GM18907 (cell line): ENCODE measurements at regions not wholly inside any gene's neighbourhood (a gene's known extent, or its start where the extent isn't known, plus 50 kb on each side); places are given as distances from the start of the nearest gene placed in this dataset.

Source experiments
- ATAC-seq: cut with Tn5 transposase; IDR thresholded peaks from one replicate; pipeline ENCODE4 v1.9.1; 2021; ENCODE audit warnings: mild to moderate bottlenecking, moderate library complexity; ENCODE audit not compliant: unreplicated experiment

DNA sequence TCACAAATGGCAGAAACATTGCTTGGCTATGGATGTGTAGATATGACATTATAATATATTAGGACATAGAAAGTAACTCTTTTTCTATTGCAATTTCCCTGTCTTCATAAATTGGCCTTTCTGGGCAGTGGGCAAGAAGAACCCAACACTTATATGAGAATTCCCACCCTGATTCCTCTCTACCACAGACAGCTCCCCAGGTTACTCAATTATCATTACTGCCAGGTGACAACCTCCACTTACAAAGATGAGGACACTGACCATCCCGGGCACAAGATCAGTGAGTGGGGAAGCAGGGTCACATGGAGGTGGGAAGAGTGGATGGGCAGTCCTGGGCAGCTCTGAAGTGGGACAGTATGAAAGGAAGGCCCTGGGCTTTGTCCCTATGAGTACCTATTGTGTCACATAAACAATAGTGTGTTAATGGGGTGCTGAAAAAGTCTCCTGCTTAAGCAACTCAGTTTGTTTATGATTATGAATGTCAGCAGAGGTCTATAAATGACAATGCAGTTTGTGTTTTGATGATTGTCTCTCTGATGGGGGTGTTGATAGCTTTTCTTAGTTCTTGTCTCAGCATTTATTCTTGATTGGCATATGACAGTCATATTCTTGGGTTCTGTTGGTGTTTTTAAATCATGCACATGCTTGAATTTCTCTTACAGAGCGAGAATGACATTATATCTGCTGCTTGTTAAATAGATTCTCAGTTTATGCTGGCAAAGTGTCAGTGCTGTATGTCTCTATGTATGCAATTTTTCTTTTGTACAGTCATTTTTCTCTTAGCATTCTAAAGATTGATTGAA, 99.9 kb downstream of the SLIT2 start:
- no peak for ATAC-seq

DNA sequence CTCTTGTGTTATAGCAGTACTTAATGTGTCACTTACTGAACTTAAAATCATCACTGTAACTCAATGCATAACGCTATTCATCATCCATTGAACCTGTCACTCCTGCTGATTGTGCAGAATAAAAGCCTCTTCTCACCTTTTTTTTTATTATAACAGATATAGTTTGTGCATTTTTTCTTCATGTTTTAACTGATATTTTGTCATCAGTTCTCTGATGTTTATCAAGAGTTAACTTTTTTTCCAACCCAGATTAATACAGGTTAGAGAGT, 100.4 kb downstream of the SLIT2 start:
- ATAC-seq, result no peak

DNA sequence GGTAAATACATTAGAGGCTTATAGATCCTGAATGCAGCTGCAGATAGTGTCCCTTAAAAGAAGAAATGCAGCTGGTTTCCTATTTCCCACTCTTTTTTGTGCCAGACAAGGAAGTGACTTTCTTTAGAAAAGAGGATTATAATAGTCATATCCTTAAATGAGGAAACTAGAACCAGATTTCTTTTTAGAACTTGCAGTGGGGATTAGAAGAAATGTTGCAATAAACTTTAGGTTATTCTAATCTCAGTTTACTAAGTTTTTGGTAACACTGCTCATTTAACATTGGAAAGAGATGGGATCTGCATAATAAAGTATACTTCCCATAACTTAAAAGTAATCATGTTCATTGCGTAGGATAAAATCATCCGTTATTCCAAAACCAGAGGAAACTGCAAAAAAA, 101.9 kb downstream of the SLIT2 start:
- ATAC-seq, result no peak

DNA sequence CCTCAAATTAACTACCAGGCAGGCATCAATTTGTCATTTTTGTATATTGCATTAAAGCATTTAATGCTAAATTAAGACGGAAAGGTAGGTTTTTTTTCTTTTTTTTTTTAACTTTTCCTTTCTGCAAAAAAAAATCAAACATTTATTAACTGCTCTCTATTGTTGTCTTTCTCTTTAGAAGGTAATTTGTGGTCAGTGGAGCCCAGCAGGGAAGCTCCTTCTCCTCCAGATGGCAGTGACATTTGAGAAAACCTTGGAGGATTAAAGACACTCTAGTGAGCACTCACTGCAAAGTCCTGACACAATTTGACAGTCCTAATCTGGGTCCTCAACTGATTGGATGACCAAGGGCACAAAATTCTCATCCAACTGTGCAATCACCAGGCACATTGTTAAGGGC, 102.4 kb downstream of the SLIT2 start:
- ATAC-seq, result no peak

DNA sequence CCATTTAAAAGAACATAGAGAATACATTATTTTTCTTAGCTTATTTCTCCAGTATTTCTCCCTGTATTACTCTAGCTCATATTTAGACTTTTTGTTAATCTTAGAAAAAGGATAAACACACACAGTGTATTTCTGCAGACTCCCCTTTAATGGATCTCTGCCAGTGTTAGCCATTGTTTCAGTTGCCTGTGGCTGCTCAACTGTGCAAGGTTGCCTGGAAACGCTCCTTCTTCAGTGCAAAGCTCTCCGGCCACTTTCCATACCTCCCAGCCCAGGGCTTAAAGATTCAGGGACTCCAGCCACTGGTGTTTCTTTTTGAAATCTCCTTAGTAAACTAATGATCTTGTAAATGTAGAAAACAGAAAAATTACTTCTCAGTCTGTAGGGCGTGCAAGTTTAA, 104.9 kb downstream of the SLIT2 start:
- no peak for ATAC-seq

DNA sequence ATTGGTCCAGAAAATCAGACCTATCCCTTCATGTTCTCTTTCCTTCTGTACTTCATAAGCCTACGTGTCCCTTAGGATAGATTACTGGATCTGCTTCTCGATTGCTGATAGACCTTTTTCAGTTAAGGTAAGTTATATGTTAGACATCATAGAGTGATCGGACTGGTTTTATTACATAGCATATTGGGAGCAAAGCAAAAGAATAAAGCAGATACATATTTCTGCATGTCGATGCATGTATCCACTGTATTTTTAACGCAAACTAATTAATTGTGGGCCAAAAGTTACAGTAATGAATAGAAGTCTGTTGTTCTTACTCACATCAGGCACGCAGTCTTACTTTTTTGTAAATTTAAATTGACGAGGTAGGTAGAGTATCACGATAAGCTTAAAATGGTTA, 106.4 kb downstream of the SLIT2 start:
- no peak for ATAC-seq

DNA sequence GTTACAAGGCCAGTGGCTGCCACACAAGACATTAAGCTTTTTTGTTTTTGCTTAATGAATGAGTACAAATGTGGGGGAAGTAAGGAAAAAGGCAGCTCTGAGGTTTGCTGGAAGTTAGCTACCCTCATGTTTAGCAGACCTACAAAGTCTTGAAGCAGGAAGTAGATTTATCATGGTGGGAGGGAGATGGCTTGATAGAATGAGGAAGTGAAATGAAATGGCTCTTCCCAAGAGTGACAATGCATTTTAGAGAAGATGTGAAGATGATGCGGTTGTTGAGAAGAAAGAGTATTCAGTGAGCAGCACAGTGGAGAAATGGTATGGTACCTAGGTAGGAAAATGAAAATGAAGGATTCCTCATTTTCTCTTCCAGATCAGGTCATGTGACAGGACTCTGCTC, 108.0 kb downstream of the SLIT2 start:
- peak; percentile 61 for ATAC-seq

DNA sequence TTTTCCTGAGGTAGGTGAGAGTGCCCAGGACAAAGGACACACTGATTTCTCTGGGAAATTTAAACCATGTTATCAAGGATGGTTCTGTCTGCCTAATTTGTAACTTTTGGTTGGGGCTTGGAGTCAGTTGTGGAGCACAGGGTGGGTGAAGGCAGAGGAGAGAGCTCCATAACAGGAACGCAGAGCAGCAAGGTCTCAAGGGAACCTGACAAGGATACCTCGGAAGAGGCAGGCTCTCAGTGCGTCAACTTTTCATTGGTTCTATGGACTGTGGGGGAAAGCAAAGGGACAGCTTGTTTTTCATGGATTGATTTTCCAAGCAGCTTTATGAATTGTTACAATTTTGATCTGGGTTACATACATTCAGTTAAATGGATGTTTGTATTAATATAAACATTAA, 110.4 kb downstream of the SLIT2 start:
- no peak for ATAC-seq

DNA sequence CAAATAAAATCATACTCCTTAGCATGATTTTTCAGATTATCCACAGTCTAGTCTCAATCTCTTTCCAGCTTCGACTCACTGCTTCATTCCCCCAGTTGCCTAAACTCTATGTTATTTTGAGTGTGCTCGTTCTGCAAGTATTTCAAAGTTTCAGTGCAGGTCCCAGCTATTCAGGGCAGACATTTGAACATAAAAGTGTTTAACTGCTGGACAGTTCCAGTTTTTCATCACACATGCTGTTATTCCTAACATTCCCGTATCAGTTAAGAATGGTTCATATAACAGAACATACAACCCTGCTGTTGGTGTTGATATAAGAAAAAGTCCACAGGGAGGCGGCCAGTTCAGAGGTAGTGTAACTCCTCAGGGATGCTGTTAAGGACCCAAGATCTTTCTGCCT, 113.3 kb downstream of the SLIT2 start:
- no peak for ATAC-seq

DNA sequence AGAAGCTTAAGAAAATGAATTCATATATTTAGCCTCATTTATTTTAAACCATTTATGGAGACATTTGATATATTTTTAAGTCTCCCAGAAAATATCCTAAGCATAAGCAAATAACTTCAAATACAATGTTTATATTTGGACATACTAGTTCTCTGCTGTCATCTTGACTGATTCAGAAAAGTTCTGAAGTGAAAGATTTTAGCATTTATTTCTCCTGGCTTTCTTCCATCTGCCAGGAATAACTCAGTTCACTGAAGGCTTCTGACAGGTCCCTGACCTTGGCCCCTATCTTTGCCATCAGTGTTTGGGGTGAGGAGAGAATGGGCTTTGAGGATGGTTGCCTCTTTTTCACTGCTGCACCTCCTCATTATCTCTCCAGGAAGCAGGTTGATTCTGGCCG, 115.7 kb downstream of the SLIT2 start:
- no peak for ATAC-seq

DNA sequence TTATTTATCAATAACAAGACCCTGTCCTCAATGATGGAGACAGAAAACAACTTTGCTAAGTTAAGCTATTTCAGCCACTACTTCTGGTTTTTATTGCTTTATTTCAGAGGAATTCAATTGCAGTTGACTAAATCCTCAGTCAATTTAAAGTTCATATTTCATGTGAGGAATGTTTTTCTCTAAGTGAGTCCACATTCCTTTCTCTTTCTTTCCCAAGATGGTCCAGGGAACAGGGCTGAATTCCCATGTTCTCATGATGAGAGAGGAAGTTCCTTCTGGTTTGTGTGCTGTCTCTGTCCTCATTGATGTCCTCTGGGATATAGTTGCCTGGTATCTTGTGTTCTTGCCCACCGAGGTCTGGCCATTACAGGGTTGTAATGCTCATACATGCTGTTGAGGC, 117.2 kb downstream of the SLIT2 start:
- ATAC-seq, result no peak

DNA sequence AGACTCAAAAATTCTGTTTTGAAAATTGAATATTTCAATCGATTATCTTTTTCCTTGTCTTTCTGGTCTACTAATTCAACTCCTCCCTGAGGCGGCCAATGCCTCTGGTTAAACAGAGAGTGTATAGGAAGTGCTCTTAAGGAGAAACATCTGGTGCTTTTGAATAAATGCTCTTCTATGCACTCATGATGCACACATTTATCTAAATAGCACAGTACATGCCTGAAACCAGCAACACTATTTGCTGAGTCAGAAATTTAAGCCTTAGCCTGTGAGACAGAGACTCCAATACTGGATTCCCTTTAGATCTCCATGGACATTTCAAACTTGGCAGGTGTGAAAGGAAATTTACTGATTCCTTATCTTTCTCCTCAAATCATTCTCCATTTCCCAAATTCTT, 118.6 kb downstream of the SLIT2 start:
- no peak for ATAC-seq

DNA sequence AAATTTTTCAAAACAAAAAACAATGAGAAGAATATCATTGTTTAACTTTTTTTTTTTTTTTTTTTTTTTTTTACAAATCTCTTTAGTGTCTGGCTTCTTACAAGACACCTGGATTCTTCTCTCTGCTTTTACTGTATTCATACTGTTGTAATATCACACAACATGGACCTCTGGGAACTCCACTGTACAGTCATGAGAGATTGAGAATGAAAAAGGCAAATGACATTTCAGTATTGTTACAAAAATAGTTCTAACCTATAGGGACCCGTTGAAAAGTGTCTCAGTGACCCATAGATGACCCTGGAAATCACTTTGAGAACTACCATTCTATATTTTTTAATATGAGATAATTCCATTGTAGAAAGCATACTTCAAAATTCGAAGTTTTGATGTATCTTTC, 124.4 kb downstream of the SLIT2 start:
- ATAC-seq, result no peak

DNA sequence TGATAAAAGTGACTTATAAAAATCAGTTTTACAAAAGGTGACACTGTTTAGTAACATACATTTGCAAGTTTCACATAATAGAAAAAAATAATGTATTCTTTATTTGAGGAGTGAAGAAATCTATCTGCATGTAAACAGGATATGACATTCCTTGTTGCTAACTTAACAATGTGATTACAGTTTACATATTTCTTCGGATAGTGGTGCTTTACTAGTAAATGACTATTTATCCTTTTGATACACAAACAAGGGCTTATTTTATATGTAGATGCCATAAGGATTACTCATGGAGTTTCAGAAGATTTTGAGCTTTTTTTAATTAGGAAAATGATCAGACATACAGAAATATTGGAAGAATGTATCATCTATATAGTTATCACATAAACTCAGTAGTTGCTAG, 126.5 kb downstream of the SLIT2 start:
- ATAC-seq, result no peak

DNA sequence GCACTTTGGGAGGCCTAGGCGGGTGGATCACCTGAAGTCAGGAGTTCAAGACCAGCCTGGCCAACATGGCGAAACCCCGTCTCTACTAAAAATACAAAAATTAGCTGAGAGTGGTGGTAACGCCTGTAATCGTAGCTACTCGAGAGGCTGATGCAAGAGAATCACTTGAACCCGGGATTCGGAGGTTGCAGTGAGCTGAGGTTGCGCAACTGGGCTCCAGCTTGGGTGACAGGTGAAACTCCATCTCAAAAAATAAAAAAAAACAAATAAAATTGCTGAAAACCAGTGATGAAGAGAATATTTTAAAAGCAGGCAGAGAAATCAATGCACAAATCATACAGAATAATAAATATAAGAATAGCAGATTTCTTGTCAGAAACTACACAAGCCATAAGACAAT, 129.3 kb downstream of the SLIT2 start:
- ATAC-seq, result no peak

DNA sequence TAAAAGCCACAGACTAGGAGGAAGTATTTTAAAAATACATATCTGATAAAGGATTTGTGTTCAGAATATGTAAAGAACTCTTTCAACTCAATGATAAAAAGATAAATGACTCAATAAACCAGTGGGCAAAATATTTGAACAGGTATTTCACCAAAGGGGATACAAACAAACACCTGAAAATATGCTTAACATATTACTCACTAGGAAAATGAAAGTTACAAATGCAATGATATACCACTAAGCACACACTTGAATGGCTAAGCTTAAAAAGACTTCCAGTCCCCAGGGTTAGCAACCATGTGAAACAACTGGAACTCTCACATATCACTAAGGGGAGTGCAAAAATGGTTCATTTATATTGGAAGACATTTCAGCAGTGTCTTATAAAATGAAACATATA, 131.6 kb downstream of the SLIT2 start:
- ATAC-seq, result no peak

DNA sequence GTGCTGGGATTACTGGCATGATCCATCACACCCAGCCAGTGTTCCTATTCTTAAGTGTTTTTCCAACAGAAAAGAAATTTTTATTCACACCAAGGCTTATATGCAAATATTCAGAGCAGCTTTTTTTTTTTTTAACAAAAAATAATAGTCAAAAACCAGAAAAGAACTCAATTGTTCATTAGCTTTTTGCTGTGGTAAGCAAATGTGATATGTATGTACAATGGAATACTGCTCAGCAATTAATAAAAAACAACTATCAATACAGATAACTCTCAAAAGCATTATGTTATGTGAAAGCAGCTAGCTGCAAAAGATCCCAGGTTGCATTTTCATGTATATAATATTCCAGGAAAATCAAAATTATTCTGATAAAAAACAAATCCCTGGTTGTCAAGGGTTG, 132.3 kb downstream of the SLIT2 start:
- ATAC-seq, result no peak

DNA sequence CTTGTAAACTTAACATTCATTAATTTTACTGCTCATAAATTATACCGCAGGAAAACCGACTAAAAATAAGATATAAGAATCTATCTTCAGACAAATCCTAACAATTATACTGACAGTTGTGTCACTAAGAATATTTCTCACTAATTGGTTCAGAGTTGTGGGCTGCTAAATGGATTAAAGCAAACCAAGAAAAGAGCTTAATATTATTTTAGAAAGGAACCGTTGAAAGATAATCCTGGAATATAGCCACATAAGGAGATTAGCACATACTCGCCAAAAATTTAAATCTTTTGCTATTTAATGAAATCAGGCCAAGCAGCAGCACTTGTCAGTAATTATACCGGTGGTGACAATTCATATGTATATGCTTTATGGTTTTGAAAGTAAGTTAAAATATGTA, 132.8 kb downstream of the SLIT2 start:
- ATAC-seq, result no peak

DNA sequence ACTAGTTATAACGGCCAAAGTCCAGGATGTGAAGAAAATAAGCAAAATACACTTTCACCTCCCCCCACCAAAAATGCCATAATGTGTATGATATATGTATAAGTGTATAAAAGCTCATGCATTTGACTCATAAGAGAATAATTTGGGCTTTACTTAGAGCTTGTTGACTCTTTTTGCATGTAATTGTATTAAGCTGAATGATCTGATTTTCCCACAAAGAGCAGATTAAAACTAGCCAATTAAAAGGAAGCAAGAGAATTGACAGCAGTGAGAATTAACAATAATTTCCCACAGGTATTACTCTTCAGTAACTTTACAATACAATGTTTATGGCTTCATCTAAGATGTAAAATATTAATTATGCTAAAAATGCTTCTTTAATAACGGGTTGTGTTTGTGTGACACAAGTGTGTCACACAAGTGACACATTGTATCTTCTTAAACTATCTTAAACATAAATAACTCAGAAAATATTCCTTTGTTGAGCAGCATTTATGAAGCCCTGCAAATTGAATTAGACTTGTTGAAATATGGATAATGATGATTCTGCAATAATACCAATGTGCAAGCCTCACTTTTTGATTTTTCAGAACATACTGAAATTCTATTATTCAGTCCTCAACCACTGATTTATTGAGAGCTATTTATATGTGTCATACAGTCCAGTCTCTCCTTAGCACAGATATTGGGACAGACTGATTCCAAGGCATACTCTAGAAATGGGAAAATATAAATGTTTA, 134.5 kb downstream of the SLIT2 start:
- no peak for ATAC-seq

DNA sequence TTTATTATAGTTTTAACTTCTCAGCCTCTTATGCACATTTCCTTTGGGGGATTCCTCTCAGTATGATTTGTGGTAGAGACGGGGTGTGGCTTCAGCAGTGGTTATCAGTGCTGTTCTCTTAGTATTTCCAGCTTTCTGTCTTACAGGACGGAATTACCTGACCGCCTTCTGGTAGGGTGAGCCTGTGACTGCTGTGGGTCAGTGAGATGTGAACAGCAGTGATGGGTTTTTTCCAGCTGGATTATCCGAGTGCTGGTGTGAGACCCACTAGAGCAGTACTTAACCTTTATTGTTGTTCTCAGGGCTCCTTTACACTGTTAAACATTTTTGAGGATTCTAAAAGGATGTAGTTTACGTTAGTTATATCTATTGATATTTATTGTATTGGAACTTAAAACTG, 135.2 kb downstream of the SLIT2 start:
- ATAC-seq, result no peak

DNA sequence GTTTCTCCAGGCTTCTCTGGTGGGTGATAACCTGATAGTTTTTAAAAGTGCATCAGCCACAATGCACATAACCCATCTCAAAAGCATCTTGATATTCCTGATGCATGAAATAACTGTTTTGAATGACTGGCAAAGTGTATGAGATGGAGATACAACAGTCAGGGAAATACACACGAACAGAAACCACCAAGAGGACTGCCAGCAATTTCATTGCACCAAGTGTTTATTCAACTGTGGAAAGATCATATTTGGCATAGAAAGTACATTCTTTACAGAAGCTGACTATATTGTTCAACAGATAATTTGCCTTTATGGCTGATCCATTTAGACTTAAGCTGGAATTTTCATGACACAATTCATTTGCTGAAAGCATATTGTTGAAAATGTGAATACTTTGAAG, 139.5 kb downstream of the SLIT2 start:
- no peak for ATAC-seq

DNA sequence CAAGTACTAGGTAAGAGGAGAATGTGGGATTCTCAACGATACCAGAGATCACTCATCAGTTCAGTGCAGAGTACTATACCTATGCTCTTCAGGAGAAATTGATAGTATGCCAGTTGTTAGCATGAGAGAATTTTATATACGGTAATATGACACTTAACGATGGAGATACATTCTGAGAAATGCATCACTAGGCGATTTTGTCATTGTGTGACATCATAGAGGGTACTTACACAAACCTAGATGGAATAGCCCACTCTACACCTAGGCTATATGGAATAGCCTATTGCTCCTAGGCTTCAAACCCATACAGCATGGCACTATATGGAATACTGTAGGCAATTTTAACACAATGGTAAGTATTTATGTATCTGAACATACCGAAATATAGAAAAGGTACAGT, 140.2 kb downstream of the SLIT2 start:
- no peak for ATAC-seq
